Right lobe of liver (tissue), 6 donors: ENCODE measurements at regions not wholly inside any gene's neighbourhood (a gene's known extent, or its start where the extent isn't known, plus 50 kb on each side); places are given as distances from the start of the nearest gene placed in this dataset.

Experiments
- ATAC-seq, 4 donors: fragments of 200-7000 bp; cut with Tn5 transposase; one replicate each; pipeline ENCODE4 v1.9.1; 2020; ENCODE audit warnings: mild to moderate bottlenecking in 4 of 4, moderate library complexity in 4 of 4
- DNase-seq, 3 donors: peaks; one replicate each; pipeline ENCODE4 v3.0.0-alpha.2; 2020
- H3K27ac ChIP-seq, 3 donors: fragments of 200-600 bp; one replicate each; pipeline ENCODE4 v1.8.0; 2022
- H3K27me3 ChIP-seq, 2 donors: fragments of 200-600 bp; one replicate each; pipeline ENCODE4 v1.8.0; 2022
- H3K36me3 ChIP-seq, 4 donors: fragments of 200-600 bp; sonication (generic) in 1 of 4; one replicate each; pipeline versions ENCODE4 v1.5.1 to v1.8.0; 2017 to 2022; ENCODE audit warnings: control low read depth in 1 of 4
- H3K4me1 ChIP-seq, 4 donors: fragments of 200-600 bp; sonication (generic) in 1 of 4; one replicate each; pipeline versions ENCODE4 v1.5.1 to v1.8.0; 2017 to 2022; ENCODE audit warnings: control low read depth in 1 of 4
- H3K4me3 ChIP-seq, 3 donors: fragments of 200-600 bp; one replicate each; pipeline ENCODE4 v1.8.0; 2022
- H3K9me3 ChIP-seq, 4 donors: fragments of 200-600 bp; sonication (generic) in 1 of 4; one replicate each; pipeline versions ENCODE4 v1.5.1 to v1.8.0; 2017 to 2022; ENCODE audit warnings: control low read depth in 1 of 4
- CTCF ChIP-seq, 4 donors: fragments of 200-600 bp in 3 of 4; fragments of 450-650 bp in 1 of 4; IDR thresholded peaks; one replicate each; pipeline versions ENCODE4 v1.5.1 to v1.8.0; 2016 to 2022; ENCODE audit warnings: antibody characterized with exemption in 4 of 4, mild to moderate bottlenecking in 2 of 4
- POLR2A ChIP-seq: fragments of 450-650 bp; IDR thresholded peaks from one replicate; pipeline ENCODE4 v1.6.1; 2017; ENCODE audit warnings: antibody characterized with exemption, mild to moderate bottlenecking
- WGBS: methylation state at CpG from one replicate; pipeline ENCODE4 v1.1.6; 2018; ENCODE audit warnings: low coverage, low lambda C conversion rate; ENCODE audit not compliant: insufficient coverage; ENCODE audit errors: missing lambda C conversion rate; 5-methylcytosine and 5-hydroxymethylcytosine counted together
- intact Hi-C, 2 donors: fragments of 100-400 bp; cut with DNase I; formaldehyde crosslinking; loops; one replicate each; pipeline versions ENCODE4 v1.11.2 to v1.14.1; 2022
- donor health status: DM: no; HTN: yes; CAD: no.
- donor health status: DM: no; HTN: no; CAD: no.
- donor health status: DM: no; HTN: no; CAD: no.
- donor health status: DM: no; HTN: yes; CAD: no.
- donor health status: DM: no; HTN: yes; CAD: no.

DNA sequence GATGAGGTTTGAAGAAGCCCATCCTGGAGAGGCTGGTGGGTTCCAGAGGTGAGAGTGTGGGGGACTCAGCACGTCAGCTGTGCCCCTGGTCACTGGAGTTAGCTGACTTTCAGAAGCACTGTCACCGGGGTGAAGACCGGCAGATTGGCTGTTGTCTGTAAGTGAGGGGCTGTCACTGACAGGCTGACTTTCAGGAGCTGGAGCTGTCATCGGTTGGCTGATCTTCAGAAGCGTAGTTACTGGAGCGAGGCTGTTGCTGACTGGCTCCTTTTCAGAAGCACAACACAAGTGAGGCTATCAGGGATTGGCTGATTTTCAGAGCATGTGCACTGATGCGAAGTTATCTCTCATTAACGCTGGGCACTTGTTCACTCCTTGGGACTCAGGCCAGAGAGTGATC lies 738.4 kb upstream of the ID2 start:
- TF ChIP-seq POLR2A (no peak), CTCF (IDR thresholded peaks at IDR 0.05) (no peak)
- Histone ChIP-seq H3K9me3 (no peaks in the 10 kb centered on the region), H3K27me3 (no peaks in the 10 kb centered on the region), H3K27ac (no peak overlapping the region), H3K4me1 (no peaks in the 10 kb centered on the region), H3K36me3 (no peaks in the 10 kb centered on the region), H3K4me3 (no peak overlapping the region)
- no peak for ATAC-seq
- intact Hi-C loops, result no loop called here
- no peak for DNase-seq
- 66% methylated on average over 4 of the region's 8 CpGs for WGBS

DNA sequence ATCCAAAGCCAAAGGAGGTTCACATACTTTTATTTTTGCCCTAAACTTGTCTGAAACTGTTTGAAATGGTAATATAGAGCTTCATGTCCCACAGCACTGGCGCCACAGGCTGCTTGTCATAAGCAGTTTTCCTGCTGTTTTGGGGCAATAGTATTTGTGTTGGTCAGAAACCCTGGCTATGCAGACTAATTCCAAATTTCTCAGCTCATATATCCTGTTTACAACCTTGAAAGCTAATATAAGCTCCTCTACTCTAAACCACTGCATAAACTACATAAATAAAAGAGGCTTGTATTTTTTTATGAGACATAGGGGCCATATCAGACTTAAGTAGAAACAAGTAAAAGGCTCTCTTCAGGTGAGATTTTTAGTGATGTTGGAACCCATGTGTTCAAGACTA lies 736.8 kb upstream of the ID2 start:
- 89% methylated on average over 1 of the region's 1 CpG for WGBS
- H3K4me1 ChIP-seq, result no peaks in the 10 kb centered on the region
- intact Hi-C loops, result no loop called here
- H3K36me3 ChIP-seq, result no peaks in the 10 kb centered on the region
- H3K27ac ChIP-seq, result no peak overlapping the region
- ATAC-seq (no peak), DNase-seq (no peak)
- no peaks in the 10 kb centered on the region for H3K9me3 ChIP-seq
- no peak for TF ChIP-seq POLR2A
- no peak for TF ChIP-seq CTCF (IDR thresholded peaks at IDR 0.05)
- H3K27me3 ChIP-seq, result no peaks in the 10 kb centered on the region
- no peak overlapping the region for H3K4me3 ChIP-seq

GRCh38 chr2:7950035-7950612 lies 731.7 kb upstream of the ID2 start:
- intact Hi-C loops, result no loop called here
- Histone ChIP-seq H3K27me3 (no peaks in the 10 kb centered on the region), H3K27ac (no peak overlapping the region), H3K36me3 (no peaks in the 10 kb centered on the region), H3K4me1 (no peaks in the 10 kb centered on the region), H3K9me3 (no peaks in the 10 kb centered on the region), H3K4me3 (no peak overlapping the region)
- ATAC-seq (no peak), DNase-seq (no peak)
- TF ChIP-seq POLR2A, result no peak
- no peak for TF ChIP-seq CTCF (IDR thresholded peaks at IDR 0.05)
- 67% methylated on average over 10 of the region's 13 CpGs for WGBS

DNA sequence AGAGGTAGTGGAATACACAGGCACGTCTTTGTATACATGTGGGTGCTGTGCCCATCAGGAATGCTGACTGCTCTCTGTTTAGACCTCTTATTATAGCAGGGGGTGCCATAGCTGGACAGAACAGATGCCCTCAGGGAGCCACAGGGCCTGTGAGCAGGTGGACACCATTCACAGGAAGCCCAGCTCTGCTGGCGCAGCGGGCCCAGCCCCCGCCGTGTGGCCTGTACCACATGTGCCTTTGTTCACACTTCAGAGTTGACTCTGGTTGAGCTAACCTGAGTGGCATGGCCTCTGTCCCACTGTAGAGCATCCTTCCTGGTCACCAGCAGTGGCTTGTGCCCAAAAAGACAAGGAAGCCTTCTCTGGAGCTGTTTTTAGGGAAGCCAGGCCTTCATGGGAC lies 730.9 kb upstream of the ID2 start:
- H3K27me3 ChIP-seq, result no peaks in the 10 kb centered on the region
- H3K36me3 ChIP-seq, result no peaks in the 10 kb centered on the region
- TF ChIP-seq POLR2A (no peak), CTCF (IDR thresholded peaks at IDR 0.05) (no peak)
- no peaks in the 10 kb centered on the region for H3K4me1 ChIP-seq
- H3K27ac ChIP-seq, result no peak overlapping the region
- no peak overlapping the region for H3K4me3 ChIP-seq
- H3K9me3 ChIP-seq, result no peaks in the 10 kb centered on the region
- DNase-seq, result no peak
- intact Hi-C loops, result no loop called here
- no peak for ATAC-seq
- WGBS, result no CpG with 5 or more reads among the region's 5 CpGs

DNA sequence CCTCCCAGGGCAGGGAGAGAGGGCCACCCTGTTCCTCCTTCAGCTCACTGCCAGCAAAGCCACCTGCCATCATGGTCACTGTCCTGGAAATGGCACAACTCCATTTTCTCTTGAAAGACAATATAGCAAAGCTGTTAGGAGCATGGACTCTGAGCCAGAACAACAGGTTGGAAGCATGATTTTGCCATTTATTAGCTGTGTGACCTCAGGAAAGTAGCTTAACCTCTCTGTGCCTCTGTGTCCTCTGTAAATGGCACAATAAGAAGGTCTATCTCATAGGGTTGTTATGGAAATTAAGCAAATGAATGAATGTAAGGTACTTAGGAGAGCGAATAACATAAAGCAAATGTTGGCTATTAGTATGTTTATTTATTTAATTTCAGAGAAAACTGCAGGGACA lies 730.4 kb upstream of the ID2 start:
- Histone ChIP-seq H3K4me1 (no peaks in the 10 kb centered on the region), H3K4me3 (no peak overlapping the region), H3K27me3 (no peaks in the 10 kb centered on the region), H3K27ac (no peak overlapping the region), H3K9me3 (no peaks in the 10 kb centered on the region), H3K36me3 (no peaks in the 10 kb centered on the region)
- no peak for TF ChIP-seq POLR2A
- ATAC-seq (no peak), DNase-seq (no peak)
- intact Hi-C loops, result no loop called here
- 100% methylated on average over 1 of the region's 1 CpG for whole genome bisulfite sequencing
